ENCODE measurements at regions not wholly inside any gene's neighbourhood (a gene's known extent, or its start where the extent isn't known, plus 50 kb on each side); places are given as distances from the start of the nearest gene placed in this dataset.

GRCh38 chr12:60014436-60014835 lies 418.6 kb downstream of the SLC16A7 start:
- ChIA-PET POLR2A (ENCODE audit: partially characterized antibody) (no interaction called here), CTCF (ENCODE audit: partially characterized antibody) (no interaction called here)
- no peak overlapping the region for H3K4ac ChIP-seq (replicated peaks; ENCODE audit: insufficient read length, low read depth, low read length)
- DNase-seq (ENCODE audit: low read depth in 1 of 2, low spot score in 2 of 2) = no peak
- H3K23ac ChIP-seq (ENCODE audit: insufficient read length) = no peak overlapping the region
- H2AFZ ChIP-seq (ENCODE audit: low read length) = no peak overlapping the region
- no peak overlapping the region for H3K18ac ChIP-seq (ENCODE audit: extremely low read depth, low read length)
- H3K79me1 ChIP-seq (ENCODE audit: low read depth, low read length) = no peaks in the 10 kb centered on the region
- H3K23me2 ChIP-seq (ENCODE audit: low read depth, low read length) = no peaks in the 10 kb centered on the region
- no peak overlapping the region for H4K5ac ChIP-seq (ENCODE audit: insufficient read length, low read depth, low read length)
- H2BK15ac ChIP-seq (ENCODE audit: low read length) = no peak overlapping the region
- TF ChIP-seq BCL11A (IDR thresholded peaks at IDR 0.05; ENCODE audit: low read depth in 2 of 2, low read length in 2 of 2) (no peak), ZNF274 (IDR thresholded peaks at IDR 0.05; ENCODE audit: borderline replicate concordance, extremely low read depth, low read length) (no peak), SP2 (IDR thresholded peaks at IDR 0.05; ENCODE audit: low read length) (no peak), SRF (IDR thresholded peaks at IDR 0.05; ENCODE audit: low read depth, low read length) (no peak), SUZ12 (IDR thresholded peaks at IDR 0.05; ENCODE audit: low read length) (no peak), E2F6 (IDR thresholded peaks at IDR 0.05) (no peak), RNF2 (IDR thresholded peaks at IDR 0.05; ENCODE audit: borderline replicate concordance, low read depth, low read length, missing control alignments, poor library complexity, severe bottlenecking) (no peak), RXRA (IDR thresholded peaks at IDR 0.05; ENCODE audit: insufficient read depth, low read depth, low read length) (no peak)
- H3K56ac ChIP-seq (replicated peaks; ENCODE audit: insufficient read length, low read depth, low read length) = no peak overlapping the region
- H3K14ac ChIP-seq (ENCODE audit: insufficient read length) = no peak overlapping the region
- no peaks in the 10 kb centered on the region for H3K79me2 ChIP-seq (ENCODE audit: control insufficient read depth in 1 of 2, insufficient read depth in 2 of 2, low read length in 2 of 2)
- no peaks in the 10 kb centered on the region for H3K36me3 ChIP-seq (ENCODE audit: control insufficient read depth in 2 of 4, insufficient read depth in 4 of 4, low read length in 3 of 4)
- no peaks in the 10 kb centered on the region for H3K4me1 ChIP-seq (replicated peaks in 1 of 4; ENCODE audit: control insufficient read depth in 3 of 4, insufficient read depth in 4 of 4, low read length in 3 of 4)
- no peak overlapping the region for H2BK20ac ChIP-seq (ENCODE audit: low read length)
- no peak overlapping the region for H3K4me2 ChIP-seq (ENCODE audit: insufficient read depth in 1 of 2, low read depth in 2 of 2, low read length in 2 of 2)
- no peak overlapping the region for H4K91ac ChIP-seq (replicated peaks; ENCODE audit: insufficient read length, low read length)
- H4K8ac ChIP-seq (ENCODE audit: extremely low read depth, insufficient read depth, low read length) = no peak overlapping the region
- H2BK120ac ChIP-seq (replicated peaks; ENCODE audit: low read depth, low read length) = no peak overlapping the region
- no peak for FAIRE-seq
- no peak overlapping the region for H3K4me3 ChIP-seq (ENCODE audit: extremely low read depth in 1 of 4, insufficient read depth in 2 of 4, low read depth in 3 of 4, low read length in 4 of 4)
- H2BK12ac ChIP-seq (ENCODE audit: low read depth, low read length) = no peak overlapping the region
- no peak overlapping the region for H2AK5ac ChIP-seq (ENCODE audit: low read depth, low read length)
- H4K20me1 ChIP-seq (replicated peaks in 1 of 2; ENCODE audit: control insufficient read depth in 1 of 2, insufficient read depth in 2 of 2, low read length in 2 of 2) = no peaks in the 10 kb centered on the region
- H3K9ac ChIP-seq (replicated peaks in 1 of 4; ENCODE audit: extremely low read depth in 1 of 4, low read depth in 3 of 4, low read length in 3 of 4) = no peak overlapping the region
- no peak overlapping the region for H3K27ac ChIP-seq (ENCODE audit: low read depth, low read length)
- H3K27me3 ChIP-seq (replicated peaks in 1 of 4; ENCODE audit: control insufficient read depth in 3 of 4, extremely low read depth in 1 of 4, insufficient read depth in 3 of 4, low read length in 3 of 4) = no peaks in the 10 kb centered on the region
- no peak overlapping the region for H2BK5ac ChIP-seq (ENCODE audit: low read depth, low read length)
- H3K9me3 ChIP-seq (ENCODE audit: insufficient read depth in 2 of 2, low read depth in 1 of 2, low read length in 1 of 2) = no peaks in the 10 kb centered on the region
